ENCODE measurements at regions not wholly inside any gene's neighbourhood (a gene's known extent, or its start where the extent isn't known, plus 50 kb on each side); places are given as distances from the start of the nearest gene placed in this dataset.

GRCh38 chr2:180406687-180407086 lies 399.6 kb upstream of the CWC22 start:
- Histone ChIP-seq H3K4ac (ENCODE audit: low read depth, low read length) (no peak overlapping the region), H2BK12ac (ENCODE audit: insufficient read length, low read depth, low read length) (no peak overlapping the region), H3K56ac (ENCODE audit: insufficient read length, low read depth, low read length) (no peak overlapping the region), H4K8ac (replicated peaks; ENCODE audit: insufficient read length, low read depth, low read length) (no peak overlapping the region), H3K79me1 (ENCODE audit: insufficient read depth, low read depth, low read length, poor library complexity, severe bottlenecking) (no peaks in the 10 kb centered on the region), H3T11ph (ENCODE audit: low read length) (no peak overlapping the region), H3K23ac (ENCODE audit: insufficient read length, low read depth, low read length) (no peak overlapping the region), H4K20me1 (ENCODE audit: control insufficient read depth, insufficient read depth, insufficient read length) (no peaks in the 10 kb centered on the region), H3K27me3 (ENCODE audit: insufficient read depth, low read length) (no peaks in the 10 kb centered on the region), H2BK120ac (ENCODE audit: low read depth, low read length, poor library complexity, severe bottlenecking) (no peak overlapping the region), H2BK15ac (ENCODE audit: low read depth, low read length) (no peak overlapping the region), H3K4me1 (ENCODE audit: insufficient read depth, low read length) (no peaks in the 10 kb centered on the region), H3K4me2 (ENCODE audit: insufficient read depth, insufficient read length, low read length) (no peak overlapping the region), H2AFZ (ENCODE audit: low read length) (no peak overlapping the region), H2BK5ac (ENCODE audit: insufficient read length, low read length) (no peak overlapping the region), H2BK20ac (ENCODE audit: low read depth, low read length, poor library complexity, severe bottlenecking) (no peak overlapping the region), H3K18ac (ENCODE audit: insufficient read length, low read depth, low read length) (no peak overlapping the region), H2AK5ac (ENCODE audit: insufficient read length, low read length) (no peak overlapping the region), H4K5ac (ENCODE audit: insufficient read length, low read depth, low read length) (no peak overlapping the region), H4K91ac (ENCODE audit: insufficient read length, low read depth, low read length) (no peak overlapping the region), H3K14ac (ENCODE audit: insufficient read depth, low read length) (no peak overlapping the region), H3K27ac (ENCODE audit: insufficient read length, low read depth, low read length) (no peak overlapping the region), H3K23me2 (ENCODE audit: insufficient read length, low read depth, low read length, poor library complexity, severe bottlenecking) (no peaks in the 10 kb centered on the region), H3K9me3 (ENCODE audit: control insufficient read depth, low read depth, low read length) (no peaks in the 10 kb centered on the region), H3K79me2 (ENCODE audit: insufficient read depth, low read length) (no peaks in the 10 kb centered on the region), H3K9ac (ENCODE audit: extremely low read depth, insufficient read length, low read length) (no peak overlapping the region)
- H3K27me3 Mint-ChIP-seq (ENCODE audit: low read depth) = no peaks in the 10 kb centered on the region
- WGBS (ENCODE audit: extremely low coverage, insufficient read length, low lambda C conversion rate) = no CpG with 5 or more reads among the region's 4 CpGs
- DNase-seq = no peak
- H3K4me3 Mint-ChIP-seq = no peak overlapping the region
- peaks cover 4 to 5% of the 10 kb centered on the region in 2 experiments; a peak in 3 of 4 replicates for H3K4me1 Mint-ChIP-seq
- peaks cover 0 to 2% of the 10 kb centered on the region in 2 experiments; a peak in 1 of 5 replicates for H3K9me3 Mint-ChIP-seq
- H3K27ac Mint-ChIP-seq = 0 out of 7 replicates have a peak overlapping the region, but pooled peaks of 2 of the 3 experiments have one; percentile 1
- H3K36me3 Mint-ChIP-seq (ENCODE audit: insufficient read depth in 1 of 3, low read depth in 3 of 3) = peaks cover 0 to 3% (median 0%) of the 10 kb centered on the region in 3 experiments; a peak in 1 of 7 replicates
- TF ChIP-seq, protein P1, sequence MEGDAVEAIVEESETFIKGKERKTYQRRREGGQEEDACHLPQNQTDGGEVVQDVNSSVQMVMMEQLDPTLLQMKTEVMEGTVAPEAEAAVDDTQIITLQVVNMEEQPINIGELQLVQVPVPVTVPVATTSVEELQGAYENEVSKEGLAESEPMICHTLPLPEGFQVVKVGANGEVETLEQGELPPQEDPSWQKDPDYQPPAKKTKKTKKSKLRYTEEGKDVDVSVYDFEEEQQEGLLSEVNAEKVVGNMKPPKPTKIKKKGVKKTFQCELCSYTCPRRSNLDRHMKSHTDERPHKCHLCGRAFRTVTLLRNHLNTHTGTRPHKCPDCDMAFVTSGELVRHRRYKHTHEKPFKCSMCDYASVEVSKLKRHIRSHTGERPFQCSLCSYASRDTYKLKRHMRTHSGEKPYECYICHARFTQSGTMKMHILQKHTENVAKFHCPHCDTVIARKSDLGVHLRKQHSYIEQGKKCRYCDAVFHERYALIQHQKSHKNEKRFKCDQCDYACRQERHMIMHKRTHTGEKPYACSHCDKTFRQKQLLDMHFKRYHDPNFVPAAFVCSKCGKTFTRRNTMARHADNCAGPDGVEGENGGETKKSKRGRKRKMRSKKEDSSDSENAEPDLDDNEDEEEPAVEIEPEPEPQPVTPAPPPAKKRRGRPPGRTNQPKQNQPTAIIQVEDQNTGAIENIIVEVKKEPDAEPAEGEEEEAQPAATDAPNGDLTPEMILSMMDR (conservative IDR thresholded peaks at IDR 0.05) = no peak

All from H9 (cell line).